NCI-H1105 treated with DMSO at 0.1 percent for 48 hours (cell line): ENCODE measurements at regions not wholly inside any gene's neighbourhood (a gene's known extent, or its start where the extent isn't known, plus 50 kb on each side); places are given as distances from the start of the nearest gene placed in this dataset.
A peak's percentile ranks its signal among the peaks of the same experiment; 100 is the strongest.
"Not testable (repeated sequence)": the region's sequence is repeated elsewhere in the genome, so short reads cannot be mapped to it uniquely, and the experiment has no call there.

Experiments
- DNase-seq: peaks from one replicate; lab custom pipeline; 2025; lab: John Stamatoyannopoulos, UW

- no peak for DNase-seq
Observed at GRCh38 chr2:35562488-35562887, 793.1 kb upstream of the CRIM1 start.

- DNase-seq, result no peak
Observed at GRCh38 chr2:35548171-35548570, 807.4 kb upstream of the CRIM1 start.

GRCh38 chr2:35545301-35545700 lies 810.3 kb upstream of the CRIM1 start:
- no peak for DNase-seq

GRCh38 chr2:35538796-35539195 lies 816.8 kb upstream of the CRIM1 start:
- DNase-seq, result no peak

- no peak for DNase-seq
Observed at GRCh38 chr2:35530615-35531135, 824.9 kb upstream of the CRIM1 start.

GRCh38 chr2:35526741-35527140 lies 828.8 kb upstream of the CRIM1 start:
- no peak for DNase-seq

GRCh38 chr2:35522450-35522849 lies 833.1 kb upstream of the CRIM1 start:
- DNase-seq, result no peak

- no peak for DNase-seq
Observed at GRCh38 chr2:35510636-35511035, 844.9 kb upstream of the CRIM1 start.

- no peak for DNase-seq
Observed at GRCh38 chr2:35508601-35509000, 847.0 kb upstream of the CRIM1 start.

GRCh38 chr2:35504419-35504818 lies 851.2 kb upstream of the CRIM1 start:
- DNase-seq, result no peak

- DNase-seq, result no peak
Observed at GRCh38 chr2:35503738-35504199, 851.8 kb upstream of the CRIM1 start.

GRCh38 chr2:35503311-35503710 lies 852.3 kb upstream of the CRIM1 start:
- DNase-seq, result no peak

- DNase-seq, result no peak
Observed at GRCh38 chr2:35501076-35501475, 854.5 kb upstream of the CRIM1 start.

GRCh38 chr2:35496022-35496421 lies 859.6 kb upstream of the CRIM1 start:
- no peak for DNase-seq

- DNase-seq, result no peak
Observed at GRCh38 chr2:35495182-35495581, 860.4 kb upstream of the CRIM1 start.

- not testable (repeated sequence) for DNase-seq
Observed at GRCh38 chr2:35478121-35478520, 877.5 kb upstream of the CRIM1 start.

- peak; percentile 0 for DNase-seq
Observed at GRCh38 chr2:35468245-35468644, 887.3 kb upstream of the CRIM1 start.

GRCh38 chr2:35463805-35464596 lies 891.6 kb upstream of the CRIM1 start:
- DNase-seq, result no peak

- DNase-seq, result no peak
Observed at GRCh38 chr2:35462226-35462998, 893.2 kb upstream of the CRIM1 start.

- no peak for DNase-seq
Observed at GRCh38 chr2:35461406-35461805, 894.2 kb upstream of the CRIM1 start.

GRCh38 chr2:35454966-35455638 lies 900.5 kb upstream of the CRIM1 start:
- no peak for DNase-seq

- DNase-seq, result no peak
Observed at GRCh38 chr2:35447821-35448220, 907.8 kb upstream of the CRIM1 start.
